ENCODE measurements at regions not wholly inside any gene's neighbourhood (a gene's known extent, or its start where the extent isn't known, plus 50 kb on each side); places are given as distances from the start of the nearest gene placed in this dataset.
"Not testable (repeated sequence)": the region's sequence is repeated elsewhere in the genome, so short reads cannot be mapped to it uniquely, and the experiment has no call there.

DNA sequence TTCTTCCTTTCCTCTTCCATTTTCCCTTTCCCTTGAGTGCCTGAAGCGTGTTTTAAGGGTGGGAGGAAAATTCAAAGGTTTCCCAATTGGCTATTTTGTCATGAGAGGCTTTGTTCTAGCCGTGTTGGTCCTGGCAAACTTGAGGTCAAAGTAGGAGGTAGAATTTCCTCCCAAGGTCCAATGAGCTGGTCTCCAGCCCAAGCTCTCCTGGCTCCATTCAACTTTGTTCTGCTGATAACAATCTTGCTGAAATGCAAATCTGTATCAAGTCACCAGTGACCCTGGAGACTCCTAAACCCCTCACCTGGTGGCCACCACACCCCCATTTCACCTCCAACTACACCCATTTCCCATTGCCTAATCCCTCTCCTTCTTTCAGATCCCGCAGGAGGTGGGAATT lies 100.2 kb upstream of the TERB2 start:
- H3K27ac Mint-ChIP-seq (ENCODE audit: low read depth); H3K27me3 Mint-ChIP-seq; H3K9me3 Mint-ChIP-seq; DNase-seq (ENCODE audit: low spot score in 2 of 2); ATAC-seq (replicated peaks; ENCODE audit: extremely low read depth, poor library complexity, severe bottlenecking); H3K36me3 Mint-ChIP-seq (ENCODE audit: insufficient read depth); H3K4me3 Mint-ChIP-seq; H3K4me1 Mint-ChIP-seq: not testable (repeated sequence)

DNA sequence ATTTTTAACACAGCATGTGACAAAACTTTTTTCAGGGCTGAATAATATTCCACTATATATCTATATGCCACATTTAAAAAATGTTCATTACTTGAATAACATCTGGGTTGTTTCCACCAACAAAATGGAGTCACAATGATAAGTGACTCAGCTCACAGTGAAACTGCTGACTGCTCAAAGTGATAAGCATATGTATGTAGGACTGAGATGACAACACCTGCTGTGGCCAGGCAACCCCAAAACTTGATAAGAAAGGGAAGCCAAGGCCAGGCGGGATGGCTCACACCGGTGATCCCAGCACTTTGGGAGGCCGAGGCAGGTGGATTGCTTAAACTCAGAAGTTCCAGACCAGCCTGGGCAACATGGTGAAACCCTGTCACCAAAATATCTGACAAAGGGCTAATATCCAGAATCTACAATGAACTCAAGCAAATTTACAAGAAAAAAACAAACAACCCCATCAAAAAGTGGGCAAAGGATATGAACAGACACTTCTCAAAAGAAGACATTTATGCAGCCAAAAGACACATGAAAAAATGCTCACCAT lies 99.2 kb upstream of the TERB2 start:
- H3K36me3 Mint-ChIP-seq (ENCODE audit: insufficient read depth); DNase-seq (ENCODE audit: low spot score in 2 of 2); H3K9me3 Mint-ChIP-seq; ATAC-seq (replicated peaks; ENCODE audit: extremely low read depth, poor library complexity, severe bottlenecking); H3K4me3 Mint-ChIP-seq; H3K27me3 Mint-ChIP-seq; H3K4me1 Mint-ChIP-seq; H3K27ac Mint-ChIP-seq (ENCODE audit: low read depth): not testable (repeated sequence)

DNA sequence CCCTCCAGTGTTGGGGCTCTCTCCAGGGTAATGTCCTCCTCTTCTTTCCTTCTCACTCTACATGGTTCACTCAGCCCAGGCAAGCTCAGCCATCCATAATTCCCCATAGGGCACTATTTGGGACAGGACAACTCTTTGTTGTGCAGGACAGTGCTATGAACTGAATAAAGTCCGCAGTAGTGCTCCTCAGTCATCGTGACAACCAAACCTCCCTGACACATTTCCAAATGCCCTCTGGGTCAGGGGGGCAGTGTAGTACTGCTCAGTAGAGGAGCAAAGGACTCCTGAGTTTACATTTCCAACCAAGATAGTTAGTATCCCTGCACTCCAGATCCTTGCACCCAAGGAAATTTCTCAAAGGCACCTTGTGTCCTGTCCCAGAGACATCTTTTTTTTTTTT lies 97.4 kb upstream of the TERB2 start:
- ATAC-seq (replicated peaks; ENCODE audit: extremely low read depth, poor library complexity, severe bottlenecking), result not testable (repeated sequence)

DNA sequence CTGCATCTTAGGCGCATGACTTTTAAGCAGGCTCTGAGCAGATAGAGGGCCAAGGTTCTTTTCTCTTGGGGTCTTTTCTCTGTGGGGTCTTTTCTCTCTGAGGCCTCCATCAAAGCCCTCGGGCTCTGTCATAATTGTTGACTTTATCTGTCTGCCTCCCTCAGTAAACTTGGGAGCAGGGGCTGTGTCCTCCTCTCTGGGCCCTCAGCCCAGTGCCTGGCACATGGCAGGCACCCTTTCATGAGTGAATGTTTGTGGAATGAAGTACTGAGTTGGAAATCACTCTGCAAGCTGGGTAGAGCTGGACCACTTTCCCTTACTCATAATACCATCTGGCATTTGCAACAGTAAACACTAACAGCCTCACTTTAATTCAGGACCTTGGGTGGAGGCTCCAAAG lies 96.3 kb upstream of the TERB2 start:
- not testable (repeated sequence) for H3K27me3 Mint-ChIP-seq; H3K4me1 Mint-ChIP-seq; H3K9me3 Mint-ChIP-seq; H3K27ac Mint-ChIP-seq (ENCODE audit: low read depth); H3K4me3 Mint-ChIP-seq; DNase-seq (ENCODE audit: low spot score in 2 of 2); H3K36me3 Mint-ChIP-seq (ENCODE audit: insufficient read depth); ATAC-seq (replicated peaks; ENCODE audit: extremely low read depth, poor library complexity, severe bottlenecking)

More for the DNA sequence above, 97.4 kb upstream of the TERB2 start:
- H3K4me3 Mint-ChIP-seq; H3K27me3 Mint-ChIP-seq; H3K4me1 Mint-ChIP-seq; H3K9me3 Mint-ChIP-seq; DNase-seq (ENCODE audit: low spot score in 2 of 2); H3K27ac Mint-ChIP-seq (ENCODE audit: low read depth); H3K36me3 Mint-ChIP-seq (ENCODE audit: insufficient read depth): not testable (repeated sequence)

DNA sequence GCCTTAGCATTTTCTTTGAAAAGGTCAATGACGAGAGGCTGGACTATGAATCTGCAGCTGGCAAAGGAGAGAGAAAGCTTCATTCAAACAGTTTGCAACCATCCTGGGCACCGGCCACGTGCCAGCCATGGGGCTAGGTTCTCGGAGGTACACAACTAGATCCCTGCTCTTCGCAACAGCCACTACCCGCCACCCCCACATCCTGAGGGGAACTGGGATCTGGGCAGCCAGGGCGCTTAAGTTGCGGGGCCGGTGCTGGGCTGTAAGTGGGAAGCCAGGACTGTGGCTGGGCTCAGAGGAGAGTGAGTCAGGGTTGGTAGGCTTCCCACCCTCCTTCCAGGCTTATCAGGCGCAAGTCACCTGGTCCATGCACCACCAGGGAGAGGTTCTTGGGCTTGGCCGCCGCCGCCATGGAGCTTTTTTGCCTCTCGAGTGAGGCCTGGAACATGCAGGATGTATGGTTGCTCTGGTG lies 95.0 kb upstream of the TERB2 start:
- no peaks in the 10 kb centered on the region for H3K4me1 Mint-ChIP-seq
- H3K27ac Mint-ChIP-seq (ENCODE audit: low read depth), result no peak overlapping the region
- H3K36me3 Mint-ChIP-seq (ENCODE audit: insufficient read depth), result no peaks in the 10 kb centered on the region
- no peaks in the 10 kb centered on the region for H3K9me3 Mint-ChIP-seq
- DNase-seq (ENCODE audit: low spot score in 2 of 2) (no peak), ATAC-seq (replicated peaks; ENCODE audit: extremely low read depth, poor library complexity, severe bottlenecking) (no peak)
- peaks cover 4% of the 10 kb centered on the region for H3K27me3 Mint-ChIP-seq
- H3K4me3 Mint-ChIP-seq, result no peak overlapping the region

DNA sequence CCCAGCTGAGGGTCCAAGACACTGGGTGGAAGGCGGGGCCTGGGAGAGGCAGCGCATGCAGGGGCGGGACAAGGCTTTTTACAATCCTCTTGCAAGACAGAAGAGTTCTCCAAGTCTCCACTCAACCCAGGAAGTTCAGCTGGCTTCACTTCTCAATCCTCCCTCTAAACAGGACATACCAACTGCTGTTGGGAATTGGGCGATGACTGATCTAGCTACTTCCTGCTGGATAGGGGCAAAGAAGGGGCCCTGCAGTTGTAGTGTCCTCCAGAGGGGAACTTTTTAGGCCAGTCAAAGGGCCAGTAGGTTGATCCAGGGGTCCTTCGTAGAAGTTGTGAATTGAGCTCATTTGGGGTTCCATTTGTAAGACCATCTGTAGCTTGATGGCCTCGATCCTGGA lies 94.6 kb upstream of the TERB2 start:
- no peaks in the 10 kb centered on the region for H3K9me3 Mint-ChIP-seq
- peaks cover 8% of the 10 kb centered on the region for H3K27me3 Mint-ChIP-seq
- H3K27ac Mint-ChIP-seq (ENCODE audit: low read depth), result no peak overlapping the region
- H3K4me3 Mint-ChIP-seq, result no peak overlapping the region
- ATAC-seq (replicated peaks; ENCODE audit: extremely low read depth, poor library complexity, severe bottlenecking) (no peak), DNase-seq (ENCODE audit: low spot score in 2 of 2) (no peak)
- no peaks in the 10 kb centered on the region for H3K36me3 Mint-ChIP-seq (ENCODE audit: insufficient read depth)
- no peaks in the 10 kb centered on the region for H3K4me1 Mint-ChIP-seq

DNA sequence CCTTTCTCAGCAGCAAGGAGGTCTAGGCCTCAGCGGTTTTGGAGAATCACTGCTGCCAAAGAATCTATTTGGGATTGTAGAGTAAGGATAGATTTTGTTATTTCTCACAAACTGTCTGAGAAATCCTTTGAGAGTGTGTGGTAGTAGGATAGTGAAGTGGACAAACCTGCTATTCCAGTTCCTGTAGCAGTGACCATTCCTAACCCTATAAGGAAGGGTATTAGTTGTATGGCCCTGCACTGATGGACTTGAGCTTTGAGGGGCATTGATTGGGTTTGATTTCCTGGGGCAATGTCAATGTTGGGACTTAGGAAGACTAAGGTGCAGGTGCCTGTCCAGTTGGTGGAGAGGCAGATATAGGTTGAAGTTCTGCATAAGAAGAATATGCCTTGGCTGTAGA lies 93.6 kb upstream of the TERB2 start:
- peaks cover 13% of the 10 kb centered on the region for H3K27me3 Mint-ChIP-seq
- not testable (repeated sequence) for H3K4me1 Mint-ChIP-seq; ATAC-seq (replicated peaks; ENCODE audit: extremely low read depth, poor library complexity, severe bottlenecking); H3K4me3 Mint-ChIP-seq; H3K9me3 Mint-ChIP-seq; H3K27ac Mint-ChIP-seq (ENCODE audit: low read depth); DNase-seq (ENCODE audit: low spot score in 2 of 2); H3K36me3 Mint-ChIP-seq (ENCODE audit: insufficient read depth)

DNA sequence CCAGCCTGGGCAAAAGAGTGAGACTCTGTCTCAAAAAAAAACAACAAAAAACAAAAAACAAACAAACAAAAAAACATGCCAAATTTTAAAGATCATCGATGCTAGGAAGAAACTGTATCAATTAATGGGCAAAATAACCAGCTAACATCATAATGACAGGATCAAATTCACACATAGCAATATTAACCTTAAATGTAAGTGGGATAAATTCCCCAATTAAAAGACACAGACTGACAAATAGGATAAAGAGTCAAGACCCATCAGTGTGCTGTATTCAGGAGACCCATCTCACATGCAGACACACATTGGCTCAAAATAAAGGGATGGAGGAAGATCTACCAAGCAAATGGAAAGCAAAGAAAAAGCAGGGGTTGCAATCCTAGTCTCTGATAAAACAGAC lies 88.4 kb upstream of the TERB2 start:
- not testable (repeated sequence) for H3K27ac Mint-ChIP-seq (ENCODE audit: low read depth); H3K4me1 Mint-ChIP-seq; ATAC-seq (replicated peaks; ENCODE audit: extremely low read depth, poor library complexity, severe bottlenecking); H3K36me3 Mint-ChIP-seq (ENCODE audit: insufficient read depth); H3K4me3 Mint-ChIP-seq; H3K9me3 Mint-ChIP-seq; DNase-seq (ENCODE audit: low spot score in 2 of 2)
- H3K27me3 Mint-ChIP-seq, result peaks cover 13% of the 10 kb centered on the region

DNA sequence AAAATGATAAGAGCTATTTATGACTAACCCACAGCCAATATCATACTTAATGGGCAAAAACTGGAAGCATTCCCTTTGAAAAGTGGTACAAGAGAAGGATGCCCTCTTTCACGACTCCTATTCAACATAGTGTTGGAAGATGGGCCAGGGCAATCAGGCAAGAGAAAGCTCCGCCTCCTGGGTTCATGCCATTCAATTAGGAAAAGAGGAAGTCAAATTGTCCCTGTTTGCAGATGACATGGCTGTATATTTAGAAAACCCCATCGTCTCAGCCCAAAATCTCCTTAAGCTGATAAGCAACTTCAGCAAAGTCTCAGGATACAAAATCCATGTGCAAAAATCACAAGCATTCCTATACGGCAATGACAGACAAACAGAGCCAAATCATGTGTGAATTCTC lies 86.4 kb upstream of the TERB2 start:
- H3K27ac Mint-ChIP-seq (ENCODE audit: low read depth); H3K4me1 Mint-ChIP-seq; H3K36me3 Mint-ChIP-seq (ENCODE audit: insufficient read depth); H3K4me3 Mint-ChIP-seq; H3K9me3 Mint-ChIP-seq; DNase-seq (ENCODE audit: low spot score in 2 of 2); ATAC-seq (replicated peaks; ENCODE audit: extremely low read depth, poor library complexity, severe bottlenecking): not testable (repeated sequence)
- peaks cover 13% of the 10 kb centered on the region for H3K27me3 Mint-ChIP-seq

DNA sequence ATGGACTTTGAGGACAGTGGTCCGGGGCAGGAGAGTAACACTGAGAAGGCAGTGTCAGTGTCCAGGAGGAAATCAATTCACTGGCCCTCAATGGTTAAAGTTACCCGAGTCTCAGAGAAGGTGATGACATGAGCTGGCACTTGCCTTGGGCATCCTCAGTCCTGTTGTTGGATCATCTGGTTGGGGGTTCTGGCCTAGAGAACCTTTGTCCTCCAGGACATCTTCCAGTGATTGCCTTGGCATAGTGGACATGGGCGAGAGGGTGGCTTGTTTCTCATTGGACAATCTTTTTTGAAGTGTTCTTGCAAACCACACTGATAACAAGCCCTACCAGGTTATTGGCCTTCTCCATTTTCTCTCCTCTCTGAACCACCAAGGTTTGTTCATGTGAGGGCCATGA lies 83.4 kb upstream of the TERB2 start:
- H3K36me3 Mint-ChIP-seq (ENCODE audit: insufficient read depth), result no peaks in the 10 kb centered on the region
- ATAC-seq (replicated peaks; ENCODE audit: extremely low read depth, poor library complexity, severe bottlenecking) (no peak), DNase-seq (ENCODE audit: low spot score in 2 of 2) (no peak)
- H3K4me3 Mint-ChIP-seq, result no peak overlapping the region
- no peak overlapping the region for H3K27ac Mint-ChIP-seq (ENCODE audit: low read depth)
- H3K4me1 Mint-ChIP-seq, result no peaks in the 10 kb centered on the region
- H3K27me3 Mint-ChIP-seq, result no peaks in the 10 kb centered on the region
- H3K9me3 Mint-ChIP-seq, result peaks cover 12% of the 10 kb centered on the region

DNA sequence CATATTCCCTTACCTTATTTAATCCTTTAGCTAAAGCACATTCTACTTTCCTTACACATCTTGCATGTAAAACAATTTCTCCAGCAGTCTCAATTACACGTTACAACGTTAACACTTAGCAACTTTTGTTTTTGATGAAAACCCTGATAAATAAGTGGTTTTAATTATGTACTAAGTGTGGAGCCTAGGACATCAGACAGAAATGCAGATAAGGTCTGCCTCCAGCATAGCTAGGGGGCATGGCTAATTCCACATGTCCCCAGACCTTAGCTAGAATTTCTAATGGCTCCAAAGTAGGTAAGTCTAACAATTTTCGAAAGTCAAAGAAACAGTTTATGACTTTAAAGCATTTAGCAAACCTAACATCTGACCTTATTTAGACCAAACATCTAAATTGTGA lies 77.4 kb upstream of the TERB2 start:
- DNase-seq (ENCODE audit: low spot score in 2 of 2) (no peak), ATAC-seq (replicated peaks; ENCODE audit: extremely low read depth, poor library complexity, severe bottlenecking) (no peak)
- Mint-ChIP-seq H3K27me3 (peaks cover 23% of the 10 kb centered on the region), H3K4me1 (peaks cover 5% of the 10 kb centered on the region), H3K4me3 (no peak overlapping the region), H3K27ac (ENCODE audit: low read depth) (no peak overlapping the region), H3K9me3 (peaks cover 12% of the 10 kb centered on the region), H3K36me3 (ENCODE audit: insufficient read depth) (no peaks in the 10 kb centered on the region)

DNA sequence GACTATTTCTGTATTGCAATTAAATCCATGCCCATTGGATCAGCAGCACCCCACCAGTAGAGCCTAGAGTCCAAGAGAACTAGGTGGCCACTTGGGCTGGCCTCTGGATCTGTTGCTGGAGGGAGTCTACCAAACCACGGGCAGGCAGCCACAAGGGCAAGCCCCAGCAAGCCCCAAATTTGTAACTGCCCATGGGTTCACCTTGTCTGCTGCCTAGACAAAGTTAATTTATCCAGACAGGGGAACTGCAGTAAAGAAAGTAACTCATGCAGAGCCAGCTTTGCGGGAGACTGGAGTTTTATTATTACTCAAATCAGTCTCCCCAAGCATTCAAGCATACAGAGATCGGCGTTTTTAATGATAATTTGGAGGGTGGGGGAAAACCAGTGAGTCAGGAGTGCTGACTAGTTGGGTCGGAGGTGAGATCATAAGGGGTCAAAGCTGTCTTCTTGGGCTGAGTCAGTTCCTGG lies 74.0 kb upstream of the TERB2 start:
- peaks cover 5% of the 10 kb centered on the region for H3K4me1 Mint-ChIP-seq
- peaks cover 23% of the 10 kb centered on the region for H3K27me3 Mint-ChIP-seq
- H3K27ac Mint-ChIP-seq (ENCODE audit: low read depth), result no peak overlapping the region
- ATAC-seq (replicated peaks; ENCODE audit: extremely low read depth, poor library complexity, severe bottlenecking) (no peak), DNase-seq (ENCODE audit: low spot score in 2 of 2) (no peak)
- no peak overlapping the region for H3K4me3 Mint-ChIP-seq
- H3K9me3 Mint-ChIP-seq, result no peaks in the 10 kb centered on the region
- H3K36me3 Mint-ChIP-seq (ENCODE audit: insufficient read depth), result no peaks in the 10 kb centered on the region

DNA sequence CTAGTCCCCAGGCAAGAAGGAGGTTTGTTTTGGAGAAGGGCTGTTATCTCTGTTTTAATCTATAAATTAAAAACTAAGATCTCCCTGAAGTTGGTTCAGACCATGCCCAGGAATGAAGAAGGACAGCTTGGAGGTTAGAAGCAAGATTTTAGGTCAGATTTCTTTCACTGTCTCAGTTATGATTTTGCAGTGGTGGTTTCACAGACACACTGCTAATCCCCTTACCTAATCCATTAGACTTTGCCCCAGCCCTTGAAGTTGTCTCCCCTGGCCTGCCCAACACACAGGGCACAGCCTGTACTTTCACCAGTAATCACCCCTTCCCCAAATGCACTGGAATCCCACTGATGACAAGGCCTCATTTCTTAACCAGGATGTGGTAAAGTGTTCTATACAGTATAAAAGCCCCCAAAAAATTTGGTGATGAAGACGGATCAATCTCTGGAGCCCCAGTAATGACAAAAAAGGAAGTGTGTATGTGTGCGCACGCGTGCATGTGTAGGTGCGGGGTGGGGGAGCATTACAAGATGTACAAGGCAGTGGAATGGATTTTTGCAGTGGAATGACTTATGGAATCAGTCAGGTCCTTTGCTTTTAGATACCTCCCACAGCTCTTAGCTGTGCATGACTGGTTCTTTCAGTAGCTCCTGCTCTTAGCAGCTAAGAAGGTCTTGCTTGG lies 73.1 kb upstream of the TERB2 start:
- peaks cover 23% of the 10 kb centered on the region for H3K27me3 Mint-ChIP-seq
- H3K27ac Mint-ChIP-seq (ENCODE audit: low read depth), result no peak overlapping the region
- no peaks in the 10 kb centered on the region for H3K9me3 Mint-ChIP-seq
- no peak for ATAC-seq (replicated peaks; ENCODE audit: extremely low read depth, poor library complexity, severe bottlenecking)
- no peak overlapping the region for H3K4me3 Mint-ChIP-seq
- no peaks in the 10 kb centered on the region for H3K36me3 Mint-ChIP-seq (ENCODE audit: insufficient read depth)
- no peak for DNase-seq (ENCODE audit: low spot score in 2 of 2)
- H3K4me1 Mint-ChIP-seq, result peaks cover 5% of the 10 kb centered on the region

All from central memory CD8-positive, alpha-beta T cell (primary cell).